ELF-1 (cell line): ENCODE measurements at regions not wholly inside any gene's neighbourhood (a gene's known extent, or its start where the extent isn't known, plus 50 kb on each side); places are given as distances from the start of the nearest gene placed in this dataset.

Experiments used
- DNase-seq: peaks from one replicate; pipeline ENCODE4 v3.0.0-alpha.2; 2016; ENCODE audit warnings: low read depth, low spot score

- no peak for DNase-seq
These were observed 822.1 kb upstream of the FLRT2 start for GRCh38 chr14:84707830-84708229.

- no peak for DNase-seq
These were observed 821.1 kb upstream of the FLRT2 start for GRCh38 chr14:84708865-84709264.

GRCh38 chr14:84726471-84726870 lies 803.5 kb upstream of the FLRT2 start:
- no peak for DNase-seq

GRCh38 chr14:84749191-84749955 lies 780.6 kb upstream of the FLRT2 start:
- no peak for DNase-seq

GRCh38 chr14:84750284-84750683 lies 779.7 kb upstream of the FLRT2 start:
- no peak for DNase-seq

GRCh38 chr14:84750763-84751554 lies 779.0 kb upstream of the FLRT2 start:
- peak; percentile 2 for DNase-seq

GRCh38 chr14:84751745-84752144 lies 778.2 kb upstream of the FLRT2 start:
- no peak for DNase-seq

GRCh38 chr14:84760489-84761126 lies 769.3 kb upstream of the FLRT2 start:
- DNase-seq: no peak

- DNase-seq: no peak
These were observed 762.5 kb upstream of the FLRT2 start for GRCh38 chr14:84767434-84767833.

- DNase-seq: no peak
These were observed 759.9 kb upstream of the FLRT2 start for GRCh38 chr14:84770030-84770429.

- no peak for DNase-seq
These were observed 752.6 kb upstream of the FLRT2 start for GRCh38 chr14:84777356-84777755.

- DNase-seq: no peak
These were observed 747.0 kb upstream of the FLRT2 start for GRCh38 chr14:84782902-84783301.

- DNase-seq: no peak
These were observed 746.4 kb upstream of the FLRT2 start for GRCh38 chr14:84783511-84783910.

- no peak for DNase-seq
These were observed 743.9 kb upstream of the FLRT2 start for GRCh38 chr14:84785996-84786395.

- no peak for DNase-seq
These were observed 740.9 kb upstream of the FLRT2 start for GRCh38 chr14:84789012-84789411.

- no peak for DNase-seq
These were observed 737.1 kb upstream of the FLRT2 start for GRCh38 chr14:84792722-84793410.

- DNase-seq: no peak
These were observed 732.6 kb upstream of the FLRT2 start for GRCh38 chr14:84797326-84797725.

GRCh38 chr14:84804468-84804867 lies 725.5 kb upstream of the FLRT2 start:
- no peak for DNase-seq

- no peak for DNase-seq
These were observed 725.0 kb upstream of the FLRT2 start for GRCh38 chr14:84804895-84805294.

- DNase-seq: no peak
These were observed 723.8 kb upstream of the FLRT2 start for GRCh38 chr14:84806181-84806580.

- DNase-seq: no peak
These were observed 723.3 kb upstream of the FLRT2 start for GRCh38 chr14:84806622-84807021.

GRCh38 chr14:84807673-84808072 lies 722.3 kb upstream of the FLRT2 start:
- no peak for DNase-seq
